TTC549 (cell line): ENCODE measurements at regions not wholly inside any gene's neighbourhood (a gene's known extent, or its start where the extent isn't known, plus 50 kb on each side); places are given as distances from the start of the nearest gene placed in this dataset.
A peak's percentile ranks its signal among the peaks of the same experiment; 100 is the strongest.

Source experiments
- FAIRE-seq: peaks from 2 replicates; lab custom pipeline; 2012; peaks lifted over from hg19 to GRCh38; lab: Jason Lieb, UNC

GRCh38 chr12:75722714-75723200 is 211.3 kb upstream of the KRR1 start:
- peak; percentile 92 for FAIRE-seq

GRCh38 chr12:75721796-75722195 is 210.4 kb upstream of the KRR1 start:
- peak; percentile 69 for FAIRE-seq

DNA sequence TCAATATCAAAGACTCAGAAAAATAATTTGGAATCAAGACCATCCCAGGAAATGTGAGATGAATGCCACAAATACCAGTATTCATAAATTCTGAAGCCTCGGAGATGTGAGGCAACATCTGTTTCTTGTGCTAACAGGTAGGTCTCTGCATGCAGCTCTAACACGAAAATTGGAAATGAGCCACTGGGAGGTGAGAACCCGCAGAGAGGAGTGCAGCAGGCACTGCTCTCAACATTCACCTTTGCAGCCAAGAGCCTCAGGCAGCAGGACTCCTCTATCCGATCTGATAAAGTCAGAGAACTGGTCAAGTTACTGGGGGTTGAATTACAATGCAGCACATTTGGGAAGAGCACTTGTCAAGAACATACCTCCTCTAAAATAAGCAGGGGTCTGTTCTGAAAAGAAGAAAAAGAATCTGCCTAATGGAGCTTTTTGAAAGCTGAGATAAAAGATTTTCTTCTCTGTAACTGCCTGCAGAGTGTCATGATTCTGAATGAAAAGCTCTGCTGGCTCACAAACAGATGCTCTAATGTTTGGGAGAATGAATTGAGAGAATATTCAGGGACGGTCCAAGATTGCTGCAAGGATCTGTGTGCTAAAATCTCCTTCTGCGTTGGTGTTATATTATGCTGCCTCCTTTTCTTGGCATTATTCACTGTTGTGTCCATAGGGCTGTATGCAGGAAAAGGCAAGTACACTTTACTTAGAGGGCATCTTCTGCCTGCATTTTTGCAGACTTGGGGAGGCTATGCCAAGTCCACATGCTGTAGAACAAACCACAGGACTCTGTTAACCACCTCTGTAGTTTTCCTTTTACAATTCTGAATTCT is 209.6 kb upstream of the KRR1 start:
- FAIRE-seq, result no peak

- FAIRE-seq, result no peak
Measured at GRCh38 chr12:75717902-75718301, 206.5 kb upstream of the KRR1 start.

DNA sequence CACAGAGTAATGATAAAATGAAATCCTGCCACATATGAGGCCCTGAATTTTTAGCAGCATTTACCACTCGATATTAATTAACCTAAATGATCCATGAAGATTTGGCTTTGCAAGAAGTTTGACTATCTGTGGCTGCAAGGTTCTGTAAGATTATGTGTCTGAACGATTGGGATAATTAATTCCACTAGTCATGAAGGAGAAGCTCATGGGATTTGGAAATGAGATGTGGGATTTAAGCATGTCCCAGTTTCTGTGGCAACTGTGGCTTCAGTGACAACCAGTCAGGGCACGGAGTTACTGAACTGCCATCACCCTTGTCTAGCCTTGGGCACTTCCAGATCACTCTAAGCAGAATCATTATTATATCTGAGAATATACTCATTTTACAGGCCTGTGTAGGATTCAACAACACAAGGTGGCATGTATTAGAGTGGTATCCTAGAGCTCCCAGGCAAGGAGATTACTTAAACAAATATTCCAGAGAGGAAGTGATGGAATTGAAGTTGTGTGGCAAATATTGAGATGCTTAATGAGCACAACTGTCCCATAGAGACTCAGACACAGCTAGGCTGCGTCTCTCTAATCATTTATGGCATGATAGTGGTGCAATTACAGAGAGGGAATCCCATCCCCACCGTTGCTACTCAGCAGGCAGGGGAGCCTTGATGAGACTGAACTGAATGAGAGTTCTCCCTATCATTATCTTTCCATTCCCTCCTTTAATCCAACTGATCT is 205.0 kb upstream of the KRR1 start:
- FAIRE-seq, result no peak

GRCh38 chr12:75715682-75716081 is 204.3 kb upstream of the KRR1 start:
- no peak for FAIRE-seq

- FAIRE-seq, result peak; percentile 39
Measured at GRCh38 chr12:75715323-75715644, 203.9 kb upstream of the KRR1 start.

- peak; percentile 94 for FAIRE-seq
Measured at GRCh38 chr12:75714462-75715322, 203.3 kb upstream of the KRR1 start.

GRCh38 chr12:75713434-75713833 is 202.0 kb upstream of the KRR1 start:
- FAIRE-seq, result no peak

- no peak for FAIRE-seq
Measured at GRCh38 chr12:75712223-75712622, 200.8 kb upstream of the KRR1 start.

- FAIRE-seq, result no peak
Measured at GRCh38 chr12:75711271-75711670, 199.9 kb upstream of the KRR1 start.

GRCh38 chr12:75710361-75711069 is 199.1 kb upstream of the KRR1 start:
- FAIRE-seq, result no peak

GRCh38 chr12:75709503-75709902 is 198.1 kb upstream of the KRR1 start:
- no peak for FAIRE-seq

- no peak for FAIRE-seq
Measured at GRCh38 chr12:75708802-75709201, 197.4 kb upstream of the KRR1 start.

DNA sequence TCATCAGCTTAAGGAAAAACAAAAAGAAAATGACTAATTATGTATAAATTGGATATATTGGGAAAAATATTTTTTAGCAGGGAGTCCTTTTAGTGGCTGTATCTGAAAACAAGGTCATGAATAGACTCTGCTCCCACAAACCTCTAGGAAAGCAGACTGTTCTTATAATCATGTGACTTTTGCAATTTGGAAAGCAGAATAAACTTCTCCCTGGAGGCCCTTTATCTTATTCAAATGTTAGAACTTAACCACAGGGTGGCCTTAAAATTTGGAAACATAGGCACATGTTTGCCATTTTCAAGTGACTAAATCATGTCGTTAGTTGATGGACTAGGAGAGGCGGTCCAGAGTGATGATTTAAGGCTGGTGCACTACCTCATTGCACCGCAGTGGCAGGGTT is 196.6 kb upstream of the KRR1 start:
- FAIRE-seq, result no peak

- no peak for FAIRE-seq
Measured at GRCh38 chr12:75706786-75707605, 195.6 kb upstream of the KRR1 start.

DNA sequence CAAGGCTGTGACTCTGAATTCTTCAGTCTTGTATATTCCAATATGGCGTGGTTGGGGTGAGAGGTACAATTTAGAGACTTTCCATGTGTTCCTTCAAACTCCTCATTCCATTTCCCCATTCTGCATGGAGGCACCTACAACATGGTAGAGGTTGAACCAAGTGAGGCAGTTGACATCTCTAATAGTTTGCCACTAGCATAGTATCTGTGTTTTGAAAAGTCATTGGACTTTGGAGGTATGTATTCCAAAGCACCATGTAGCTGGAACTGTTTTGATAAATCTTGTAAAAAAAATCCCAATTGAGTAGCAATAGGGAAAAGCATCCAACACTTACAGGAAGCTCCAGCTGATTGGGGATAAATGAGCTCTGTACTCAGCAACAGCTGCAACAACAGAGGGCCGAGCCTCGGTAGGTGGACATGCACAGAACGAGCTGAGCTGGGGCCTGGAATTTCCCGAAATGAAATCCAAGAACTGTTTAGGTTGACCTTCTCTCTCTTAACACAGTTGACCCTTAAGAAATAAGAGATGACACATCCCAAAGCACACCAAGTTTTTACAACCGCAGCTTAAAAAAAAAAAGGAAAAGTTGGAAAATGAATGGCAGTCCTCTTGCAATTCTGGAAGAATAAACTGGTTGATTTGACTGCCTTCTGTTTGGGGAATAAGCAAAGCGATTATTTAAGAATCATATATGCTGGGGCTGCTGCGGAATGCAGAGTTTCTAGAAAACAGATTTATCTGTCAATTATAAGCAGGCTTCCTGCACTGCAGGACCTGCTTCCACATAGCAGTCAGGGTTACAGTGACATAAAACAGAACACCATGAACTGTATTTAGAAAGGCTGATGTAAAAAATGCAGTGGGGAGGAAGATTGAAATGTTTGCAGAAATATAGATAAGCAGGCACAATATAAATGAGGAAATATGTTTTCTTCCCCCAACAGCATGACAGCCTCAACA is 194.6 kb upstream of the KRR1 start:
- peak; percentile 51 for FAIRE-seq

DNA sequence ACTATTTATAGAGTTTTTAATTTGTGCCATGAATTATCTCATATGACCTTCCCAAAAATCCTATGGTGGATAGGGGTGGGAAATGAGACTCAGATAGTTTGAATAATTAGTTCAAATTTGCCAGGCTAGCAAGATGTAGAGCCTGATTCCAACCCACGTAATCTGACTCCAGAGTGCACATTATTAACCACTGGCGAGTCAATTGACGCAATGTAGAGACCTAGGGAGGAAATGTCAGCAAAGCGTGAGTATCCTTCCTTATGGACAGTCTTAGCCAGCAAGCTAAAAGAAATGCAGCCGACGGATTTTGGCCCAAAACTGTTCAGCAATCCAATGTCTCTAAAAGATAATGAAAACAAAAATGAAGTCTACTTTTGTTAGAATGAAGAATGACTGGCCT is 193.3 kb upstream of the KRR1 start:
- no peak for FAIRE-seq

- no peak for FAIRE-seq
Measured at GRCh38 chr12:75704208-75704607, 192.8 kb upstream of the KRR1 start.

DNA sequence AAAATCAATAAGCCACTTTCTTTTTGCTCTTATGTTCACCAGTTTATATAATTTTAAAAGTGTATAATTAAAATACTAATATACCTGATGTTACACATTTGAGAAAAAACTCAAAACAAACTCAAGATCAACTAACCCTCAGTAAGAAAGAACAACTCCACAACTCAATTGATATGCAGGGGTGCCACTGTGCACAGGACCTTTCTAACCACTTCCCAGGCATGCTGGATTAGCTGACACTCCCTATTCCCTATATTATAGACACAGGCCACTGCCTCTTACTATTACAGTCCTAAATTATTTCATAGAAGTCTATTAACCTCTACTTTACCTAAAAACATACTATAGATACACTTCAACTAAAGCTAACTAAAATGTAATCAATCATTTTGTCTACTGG is 191.7 kb upstream of the KRR1 start:
- FAIRE-seq, result no peak
